HG03060 (cell line): ENCODE measurements at regions not wholly inside any gene's neighbourhood (a gene's known extent, or its start where the extent isn't known, plus 50 kb on each side); places are given as distances from the start of the nearest gene placed in this dataset.

ENCODE experiments used
- ATAC-seq: cut with Tn5 transposase; IDR thresholded peaks from one replicate; pipeline ENCODE4 v1.9.1; 2021; ENCODE audit warnings: low read depth, moderate number of reproducible peaks; ENCODE audit not compliant: unreplicated experiment

DNA sequence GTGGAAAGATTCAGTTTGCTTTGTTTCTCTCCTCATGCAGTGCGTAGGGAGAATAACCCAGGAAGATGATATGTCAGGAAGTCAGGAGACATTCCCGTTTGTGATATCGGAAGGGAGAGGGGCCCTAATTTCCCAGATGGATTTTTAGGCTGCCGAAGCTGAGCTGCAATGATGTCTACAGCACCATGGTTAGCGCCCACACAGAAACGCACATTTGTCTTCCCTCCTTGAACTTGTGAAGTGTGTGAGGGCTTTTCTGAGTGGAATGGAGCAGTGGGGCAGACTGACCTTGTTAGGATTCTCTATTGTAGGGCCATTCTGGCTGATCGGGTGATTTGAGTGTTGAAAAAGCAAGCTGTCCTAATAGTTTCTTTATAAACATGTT lies 191.3 kb upstream of the ARG1 start:
- no peak for ATAC-seq

DNA sequence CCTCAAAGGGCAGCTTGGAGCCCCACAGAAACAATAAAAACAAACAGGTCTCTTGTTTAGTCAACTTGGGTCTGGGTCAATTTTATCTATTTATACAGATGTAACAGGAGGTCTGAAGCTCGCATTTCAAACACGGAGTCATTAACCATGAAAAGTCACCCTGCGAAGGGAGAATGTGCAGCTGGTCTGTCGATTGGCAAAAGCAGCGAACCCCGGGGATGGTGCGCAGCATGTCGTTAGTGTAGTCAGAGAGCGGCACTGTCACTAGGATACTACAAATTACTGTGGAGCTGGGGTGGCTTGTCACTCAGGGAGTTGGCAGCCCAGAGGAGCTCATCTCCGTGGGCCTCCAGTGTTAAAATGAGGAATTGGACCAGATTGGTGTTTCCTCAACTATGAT lies 190.4 kb upstream of the ARG1 start:
- no peak for ATAC-seq

DNA sequence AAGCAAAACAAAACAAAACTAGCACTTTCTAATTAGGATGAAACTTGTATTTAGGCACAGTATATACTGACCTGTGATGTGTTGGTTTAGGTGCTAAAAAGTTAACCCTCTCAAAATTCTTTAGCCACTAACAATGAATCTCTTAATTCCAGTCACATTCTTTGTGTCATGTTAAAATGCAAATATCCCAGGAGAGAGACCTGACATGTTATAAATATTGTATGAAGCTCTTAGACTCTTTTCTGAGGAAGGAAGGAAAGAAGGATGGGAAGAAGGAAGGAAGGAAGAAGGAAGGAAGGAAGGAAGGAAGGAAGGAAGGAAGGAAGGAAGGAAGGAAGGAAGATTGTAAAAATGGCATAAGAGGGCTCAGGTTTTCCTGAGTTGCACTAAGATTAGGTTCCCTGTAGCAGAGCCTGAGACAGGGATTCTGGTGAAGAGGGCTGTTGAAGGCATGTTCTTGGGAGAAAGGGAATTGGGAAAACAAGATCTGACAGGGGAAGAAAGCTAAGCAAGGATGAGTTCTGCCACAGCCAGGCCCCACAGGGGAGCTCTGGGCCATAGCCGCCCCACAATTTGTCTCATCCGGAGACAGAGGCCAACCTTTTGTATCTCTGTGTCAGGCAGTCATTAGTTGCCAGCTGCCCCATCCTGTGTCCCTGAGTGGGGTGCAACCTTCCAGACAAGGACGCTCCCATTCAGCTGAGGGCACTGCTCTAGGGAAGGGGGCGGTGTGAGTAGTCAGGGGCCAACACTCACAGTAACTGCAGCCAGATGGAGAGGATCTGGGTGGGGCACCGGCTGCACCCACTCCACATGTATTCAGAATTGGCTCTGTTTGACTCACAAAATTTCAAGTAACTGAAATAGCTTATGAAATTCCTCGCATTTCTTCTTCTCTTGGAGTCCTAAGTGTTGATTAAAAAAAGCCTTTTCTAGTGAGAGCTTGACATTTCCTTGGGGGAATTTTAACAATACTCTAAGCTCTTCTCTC lies 189.3 kb upstream of the ARG1 start:
- ATAC-seq, result no peak

DNA sequence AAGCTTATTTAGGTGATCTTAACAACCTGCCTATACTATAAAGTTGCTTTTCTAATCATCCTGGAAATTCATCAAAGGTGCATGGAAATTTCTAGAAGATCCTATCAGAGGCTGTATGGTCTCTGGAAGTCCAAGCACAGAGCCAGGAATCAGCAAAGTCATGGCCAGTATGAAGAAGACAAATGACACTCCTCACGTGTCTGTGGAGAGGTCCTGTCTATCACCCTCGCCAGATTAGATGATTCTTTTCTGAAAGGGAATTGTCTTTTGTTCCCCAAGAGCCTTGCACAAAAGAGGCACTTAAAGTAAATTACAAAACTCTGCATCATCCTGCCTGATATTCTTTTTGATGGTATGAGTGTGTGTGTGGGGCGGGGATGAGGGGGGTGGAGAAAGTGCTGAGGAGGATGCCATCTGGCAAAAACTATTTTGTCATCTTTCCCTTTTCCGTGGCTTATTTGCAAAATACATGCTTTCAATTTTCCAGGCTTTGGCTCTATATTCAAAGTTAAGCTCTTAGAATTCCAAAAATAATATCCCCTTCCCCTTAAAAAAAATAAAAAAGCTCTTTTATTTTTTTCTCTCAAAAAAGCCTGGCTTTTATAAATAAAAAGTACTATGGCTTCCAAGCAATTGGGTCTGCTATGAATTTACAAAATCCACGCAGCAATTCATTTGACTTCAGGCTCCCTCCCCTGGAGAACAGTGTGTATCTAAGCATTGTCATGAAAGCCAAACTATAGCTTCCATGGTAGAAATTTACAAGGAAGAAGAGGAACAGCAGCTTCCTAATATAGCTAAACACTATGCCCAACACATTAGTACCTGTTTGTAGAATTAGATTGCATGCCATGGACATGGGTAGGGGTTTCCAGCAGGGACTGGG lies 185.2 kb upstream of the ARG1 start:
- no peak for ATAC-seq

DNA sequence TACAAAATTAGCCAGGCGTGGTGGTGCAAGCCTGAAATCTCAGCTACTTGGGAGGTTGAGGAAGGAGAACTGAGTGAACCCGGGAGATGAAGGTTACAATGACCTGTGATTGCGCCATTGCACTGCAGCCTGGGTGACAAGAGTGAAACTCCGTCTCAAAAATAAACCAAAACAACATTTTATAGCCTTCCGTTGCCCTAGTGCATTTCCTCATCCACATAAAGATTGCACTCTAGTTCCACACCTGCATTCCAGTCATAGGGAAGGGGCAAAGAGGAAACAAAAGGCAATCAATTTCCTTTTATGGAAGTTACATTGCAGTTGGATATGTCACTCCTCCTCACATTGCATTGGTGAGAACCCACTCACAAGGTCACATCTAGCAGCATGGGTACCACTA lies 182.7 kb upstream of the ARG1 start:
- no peak for ATAC-seq

DNA sequence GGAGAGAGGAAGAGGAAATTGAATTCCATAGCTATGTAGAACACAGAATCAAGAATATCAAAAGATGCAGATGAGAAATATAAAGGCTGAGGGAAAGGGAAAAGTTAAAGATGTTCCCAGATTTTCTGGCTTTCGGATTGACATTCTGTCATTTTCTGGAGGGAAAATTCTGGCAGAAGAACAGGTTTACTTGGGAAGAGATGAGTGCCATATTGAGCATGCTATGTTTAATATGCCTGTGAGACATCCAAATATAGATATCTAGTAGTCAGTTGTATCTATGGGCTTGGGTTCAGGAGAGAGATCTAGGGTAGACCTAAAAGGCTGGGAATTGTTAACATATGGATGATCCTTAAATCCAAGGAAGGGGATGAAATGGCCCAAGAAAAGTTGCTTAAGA lies 181.9 kb upstream of the ARG1 start:
- no peak for ATAC-seq

DNA sequence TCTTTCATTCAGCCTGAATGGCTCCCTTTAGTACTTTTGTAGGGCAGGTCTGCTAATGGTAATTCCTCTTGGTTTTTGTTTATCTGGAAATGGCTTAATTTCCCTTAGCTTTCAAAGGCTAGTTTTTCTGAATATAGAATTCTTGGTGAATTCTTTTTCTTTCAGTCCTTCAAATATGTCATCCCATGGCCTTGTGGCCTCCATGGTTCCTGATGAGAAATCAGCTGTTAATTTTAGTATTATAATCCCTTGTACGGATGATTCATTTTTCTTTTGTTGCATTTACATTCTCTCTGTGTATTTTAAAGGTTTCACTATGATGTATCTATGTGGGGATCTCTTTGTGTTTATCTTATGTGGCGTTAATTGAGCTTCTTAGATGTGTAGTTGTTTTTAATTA lies 179.6 kb upstream of the ARG1 start:
- ATAC-seq, result no peak

DNA sequence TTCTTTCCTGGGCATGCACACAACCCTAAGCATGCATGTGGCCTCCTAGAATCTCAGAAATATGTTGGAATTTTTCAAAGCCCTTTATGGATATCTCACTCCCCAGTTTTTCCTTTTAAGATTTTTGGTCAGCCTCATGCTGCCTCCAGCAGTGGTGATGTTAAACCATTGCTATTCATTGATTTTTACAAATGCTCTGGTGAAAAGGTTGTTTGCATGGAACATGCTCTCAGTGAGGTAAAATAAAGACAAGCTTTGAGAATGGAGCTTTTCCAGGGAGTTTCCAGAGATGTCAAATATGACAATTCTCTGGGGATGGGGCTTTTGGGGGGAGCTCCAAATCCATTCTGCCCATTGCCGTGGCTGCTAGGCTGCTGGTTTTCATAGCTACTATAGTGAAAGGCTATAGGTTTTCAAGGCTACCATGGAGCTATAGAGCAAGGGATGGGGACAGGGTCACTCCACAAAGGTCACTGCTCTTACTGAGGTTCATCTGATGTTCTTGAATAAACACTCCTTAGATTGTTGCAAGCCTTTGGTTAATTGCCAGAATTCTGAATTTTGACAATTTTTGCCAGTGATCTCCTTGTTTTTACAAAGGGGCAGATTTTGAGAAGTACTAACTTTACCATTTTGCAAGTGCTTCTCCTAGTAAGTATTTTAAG lies 178.1 kb upstream of the ARG1 start:
- no peak for ATAC-seq

DNA sequence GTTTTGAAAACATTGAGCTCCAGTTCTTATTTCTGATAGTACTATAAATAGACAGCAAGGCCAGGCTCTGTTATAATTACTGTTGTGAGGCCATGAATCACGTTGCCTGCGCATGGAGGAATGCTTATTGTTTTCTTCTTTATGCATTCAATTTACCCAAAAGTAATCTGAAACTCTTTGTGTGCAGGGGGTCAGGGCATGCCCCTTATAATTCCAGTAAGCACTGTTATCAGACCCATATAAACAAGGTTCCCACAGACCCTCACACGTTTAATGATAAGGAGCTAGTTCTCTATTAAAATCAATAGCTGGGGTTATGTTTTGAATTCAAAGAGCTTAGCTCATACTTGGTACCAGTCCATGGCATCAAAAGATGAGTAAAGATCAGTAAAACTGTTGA lies 174.8 kb upstream of the ARG1 start:
- no peak for ATAC-seq

DNA sequence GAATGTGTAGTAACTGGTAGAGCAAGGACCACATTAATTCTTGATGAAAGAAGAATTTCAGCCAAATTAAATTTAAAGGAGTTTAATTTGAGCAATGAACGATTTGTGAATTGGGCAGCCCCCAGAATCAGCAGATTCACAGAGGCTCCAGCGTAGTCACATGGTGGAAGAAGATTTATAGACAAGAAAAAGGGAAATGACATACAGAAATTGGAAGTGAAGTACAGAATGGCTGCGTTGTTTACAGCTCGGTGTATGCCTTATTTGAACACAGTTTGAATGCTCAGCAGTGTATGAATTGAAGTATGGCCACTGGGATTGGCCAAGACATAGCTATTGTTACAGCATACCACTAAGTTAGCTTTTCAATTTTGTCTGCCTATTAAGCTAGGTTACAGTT lies 173.6 kb upstream of the ARG1 start:
- ATAC-seq, result no peak

DNA sequence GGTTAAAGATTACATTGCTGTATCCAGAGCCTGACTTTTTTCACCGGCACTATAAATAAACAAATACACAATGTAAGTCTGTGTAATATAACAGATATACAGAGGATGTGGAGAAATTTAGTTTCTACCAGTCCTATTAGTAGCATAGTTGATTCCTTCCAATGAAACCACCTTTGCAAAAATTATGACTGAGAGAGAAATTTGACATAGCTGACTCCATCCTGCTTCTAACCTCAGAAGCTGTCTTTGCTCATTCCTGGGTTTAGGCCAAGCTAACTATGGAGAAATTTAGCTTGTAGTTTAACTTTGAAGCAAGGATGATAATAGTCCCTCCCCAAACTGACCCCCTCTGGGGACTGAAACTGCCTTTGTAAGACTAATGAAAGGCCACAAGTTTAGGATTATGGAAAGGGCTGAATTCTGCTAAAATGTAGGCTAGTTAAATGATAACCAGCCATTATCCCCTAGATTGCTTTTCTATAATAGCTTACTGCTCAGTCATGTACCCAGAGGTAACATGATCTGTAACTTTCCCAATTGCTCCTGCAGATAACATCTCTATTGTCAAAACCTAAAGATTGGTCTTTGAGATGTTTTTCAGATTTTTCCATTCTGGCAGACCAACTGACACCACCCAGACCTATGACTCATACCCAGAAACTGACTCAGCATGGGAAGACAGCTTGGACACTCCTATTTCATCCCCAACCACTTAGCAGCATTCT lies 172.8 kb upstream of the ARG1 start:
- no peak for ATAC-seq

DNA sequence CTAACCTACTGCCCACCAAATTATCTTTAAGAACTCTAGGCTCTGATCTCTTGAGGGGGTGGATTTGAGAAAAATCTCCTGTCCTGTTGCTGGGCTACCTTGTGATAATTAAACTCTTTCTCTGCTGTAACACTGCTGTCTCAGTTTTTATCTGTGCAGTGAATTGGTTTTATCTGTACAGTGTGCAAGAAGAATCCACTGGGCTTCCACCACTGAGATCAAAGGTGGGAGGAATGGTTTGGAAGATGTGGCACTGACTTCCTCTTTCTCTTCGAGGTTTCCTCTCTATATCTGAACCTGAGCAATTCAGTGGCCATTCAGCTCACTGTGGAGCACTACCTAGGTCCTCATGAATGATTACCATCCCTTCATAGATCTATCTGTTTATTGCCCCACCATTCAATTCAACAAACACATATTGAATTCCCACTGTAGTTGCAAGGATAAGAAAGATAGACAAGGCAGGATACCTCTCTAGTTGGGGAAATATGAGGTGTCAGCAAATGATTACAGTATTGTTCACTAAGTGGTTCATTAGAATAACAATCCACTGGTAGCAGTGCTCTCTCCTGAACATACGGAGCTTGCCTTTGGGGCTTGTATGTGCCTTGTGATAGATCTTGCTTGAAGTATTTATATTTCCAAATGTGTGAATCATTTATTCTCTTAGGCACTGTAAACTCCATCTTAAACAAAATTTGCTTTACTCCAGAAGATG lies 172.1 kb upstream of the ARG1 start:
- no peak for ATAC-seq

DNA sequence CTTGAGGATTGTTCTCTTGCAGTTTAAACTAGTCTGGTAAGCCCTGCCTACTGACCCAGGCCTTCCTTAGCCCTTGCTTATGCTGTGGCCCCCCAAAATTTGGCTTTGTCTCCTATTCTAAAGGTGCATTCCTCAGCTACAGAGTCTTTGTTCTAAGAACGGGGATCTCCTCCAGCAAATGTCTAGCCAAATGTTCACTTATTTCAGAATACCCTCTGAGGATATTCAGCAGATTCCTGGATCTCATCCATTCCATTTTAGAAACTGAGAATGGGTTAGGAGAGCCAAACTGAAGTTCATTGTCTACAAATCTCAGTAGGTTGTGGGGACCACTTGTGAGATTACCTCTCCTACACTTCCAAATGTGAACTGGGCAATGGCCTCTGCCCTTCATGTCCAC lies 164.2 kb upstream of the ARG1 start:
- ATAC-seq, result no peak

DNA sequence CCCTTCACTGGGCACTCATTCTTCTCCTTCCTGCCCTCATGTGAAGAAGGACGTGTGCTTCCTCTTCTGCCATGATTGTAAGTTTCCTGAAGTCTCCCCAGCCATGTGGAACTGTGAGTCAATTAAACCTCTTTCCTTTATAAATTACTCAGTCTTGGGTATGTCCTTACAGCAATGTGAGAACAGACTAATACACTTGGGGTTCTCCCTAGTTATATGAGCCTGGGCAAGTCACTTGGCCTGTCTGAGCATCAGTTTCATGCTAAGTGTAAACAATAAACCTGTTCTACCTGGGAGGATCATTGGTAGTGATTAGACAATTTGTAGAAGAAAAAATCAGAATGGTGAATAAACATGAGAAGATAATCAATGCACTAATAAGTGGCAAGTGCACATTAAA lies 162.2 kb upstream of the ARG1 start:
- ATAC-seq, result no peak

DNA sequence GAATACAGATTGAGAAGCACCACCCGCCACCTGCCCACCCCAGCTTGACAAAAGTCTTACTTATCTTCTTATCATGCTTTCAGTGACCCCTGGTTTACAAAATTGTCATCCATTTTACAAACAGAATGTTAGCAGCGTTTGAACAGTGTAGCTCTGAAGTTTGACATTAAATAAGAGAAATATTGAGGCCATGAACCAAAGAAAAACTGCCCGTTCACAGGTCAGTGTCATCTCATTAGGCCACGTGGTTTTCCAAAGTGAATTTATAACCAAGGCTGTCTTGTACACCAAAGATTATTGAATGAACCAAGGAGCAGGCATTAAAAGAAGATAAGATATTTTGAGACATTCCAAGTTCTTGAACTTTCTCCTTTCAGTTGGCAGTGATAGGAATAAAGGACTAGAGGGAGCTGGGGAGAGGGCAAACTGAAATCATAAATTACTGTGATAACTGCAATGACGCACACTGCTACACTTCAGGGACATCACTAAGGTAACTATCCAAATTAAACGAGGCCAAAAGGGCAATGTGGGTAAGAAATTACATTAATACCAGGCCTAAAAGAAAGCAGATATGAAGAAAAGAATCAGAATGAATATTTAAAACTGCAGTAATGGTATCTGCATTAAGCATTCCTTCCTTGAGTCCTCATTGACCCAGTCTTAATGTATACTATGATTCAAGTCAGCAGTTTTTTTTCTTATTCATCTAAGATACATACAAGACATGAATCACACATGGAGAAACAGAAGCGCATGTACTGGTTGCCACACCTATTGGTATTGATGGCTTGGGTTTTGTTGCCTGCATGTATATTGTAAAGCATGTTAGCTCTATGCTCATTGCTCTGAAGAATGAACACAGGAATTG lies 159.8 kb upstream of the ARG1 start:
- ATAC-seq, result no peak

DNA sequence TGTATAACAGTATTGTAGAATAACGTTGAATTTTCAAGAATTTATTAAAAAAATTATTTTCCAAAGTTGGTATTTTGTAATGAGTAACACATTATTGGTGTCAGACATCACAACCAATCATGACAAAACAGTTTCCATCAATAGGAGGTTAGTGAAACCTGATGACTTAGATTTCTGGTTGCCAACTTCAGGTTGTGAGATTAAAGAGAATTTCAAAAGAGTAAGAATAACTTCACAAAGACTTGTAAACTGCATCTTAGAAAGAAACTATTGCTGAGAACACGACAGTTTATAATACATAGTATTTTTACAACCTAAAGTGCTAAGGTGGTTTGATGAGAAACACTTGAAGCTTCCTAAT lies 159.2 kb upstream of the ARG1 start:
- no peak for ATAC-seq

DNA sequence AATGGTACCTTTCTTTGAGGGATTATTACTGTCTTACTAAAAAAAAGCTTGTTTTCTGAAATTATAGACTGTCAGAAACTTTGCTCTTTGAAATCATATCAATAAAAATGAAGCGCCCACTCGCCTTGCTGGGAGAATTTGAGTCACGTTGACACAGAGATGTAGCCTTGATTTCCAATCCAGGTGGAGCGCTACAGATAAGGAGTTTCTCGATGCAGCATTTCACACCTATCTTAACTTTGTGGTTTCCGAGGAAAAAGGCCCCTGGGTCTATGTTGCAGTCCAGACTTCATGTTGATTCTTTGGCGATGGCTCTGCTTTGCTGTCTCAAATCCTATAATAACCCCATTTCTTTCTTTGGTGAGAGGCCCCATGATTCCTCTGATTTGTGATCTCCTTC lies 158.1 kb upstream of the ARG1 start:
- no peak for ATAC-seq

DNA sequence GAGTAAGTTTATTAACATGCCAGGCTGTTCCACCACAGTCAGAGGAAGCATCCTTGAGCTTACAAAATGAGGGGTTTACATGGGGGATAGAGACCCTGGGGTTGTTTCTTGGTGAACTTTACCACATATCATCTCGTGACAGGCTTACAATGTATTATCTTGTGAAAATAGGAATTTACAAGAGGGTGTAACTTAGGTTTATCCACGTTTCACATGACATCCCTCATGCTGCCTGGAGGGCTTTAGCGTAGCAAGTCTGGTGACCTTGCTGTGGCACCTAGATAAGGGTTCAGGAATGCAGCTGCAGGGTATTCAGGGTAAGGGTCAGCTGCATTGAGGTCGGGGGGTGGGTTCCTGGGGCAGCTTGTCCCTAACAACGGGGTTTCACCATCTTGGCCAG lies 154.6 kb upstream of the ARG1 start:
- ATAC-seq, result no peak

DNA sequence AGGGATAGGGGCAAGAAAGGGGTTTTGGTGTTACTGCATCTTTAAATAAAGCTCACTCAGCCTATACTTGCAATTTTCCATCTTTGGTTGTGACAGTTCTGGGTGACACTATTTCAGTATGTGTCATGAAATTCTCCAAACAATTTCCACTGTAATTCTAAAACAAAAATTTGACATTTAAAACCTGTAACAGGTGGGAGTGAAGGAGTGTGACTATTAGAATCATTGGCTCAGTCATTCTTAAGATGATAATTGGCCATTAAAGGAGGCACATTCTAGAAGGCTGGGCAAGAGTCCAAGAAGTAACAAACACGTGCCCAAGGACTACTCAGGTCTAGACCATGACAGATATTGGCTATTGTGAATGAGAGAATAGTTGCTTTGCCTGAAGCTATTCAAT lies 153.3 kb upstream of the ARG1 start:
- no peak for ATAC-seq
